Smooth muscle cell (in vitro differentiated cells): ENCODE measurements at regions not wholly inside any gene's neighbourhood (a gene's known extent, or its start where the extent isn't known, plus 50 kb on each side); places are given as distances from the start of the nearest gene placed in this dataset.

Experiments
- DNase-seq: peaks from one replicate; lab custom pipeline; 2025; ENCODE audit not compliant: unreplicated experiment; lab: John Stamatoyannopoulos, UW
- H2AFZ ChIP-seq: fragments of 200-600 bp; sonication (generic); 2 replicates; pipeline ENCODE4 v1.6.0; 2016; ENCODE audit warnings: antibody characterized with exemption, low read depth, mild to moderate bottlenecking
- H3F3A ChIP-seq: fragments of 200-600 bp; sonication (generic); 2 replicates; pipeline ENCODE4 v1.6.0; 2017; ENCODE audit warnings: antibody characterized with exemption, low read depth
- H3K27ac ChIP-seq: fragments of 200-600 bp; sonication (generic); 2 replicates; pipeline ENCODE4 v1.5.1; 2016; ENCODE audit warnings: low read depth, mild to moderate bottlenecking
- H3K27me3 ChIP-seq: fragments of 200-600 bp; sonication (generic); 2 replicates; pipeline ENCODE4 v1.6.1; 2016; ENCODE audit warnings: low read depth, mild to moderate bottlenecking
- H3K36me3 ChIP-seq: fragments of 200-600 bp; sonication (generic); 2 replicates; pipeline ENCODE4 v1.5.1; 2016; ENCODE audit warnings: low read depth
- H3K4me1 ChIP-seq: fragments of 200-600 bp; sonication (generic); 2 replicates; pipeline ENCODE4 v1.5.1; 2016; ENCODE audit warnings: low read depth
- H3K4me2 ChIP-seq: fragments of 200-600 bp; sonication (generic); 2 replicates; pipeline ENCODE4 v1.6.0; 2016; ENCODE audit warnings: mild to moderate bottlenecking
- H3K4me3 ChIP-seq: fragments of 200-600 bp; sonication (generic); 2 replicates; pipeline ENCODE4 v1.5.1; 2016; ENCODE audit warnings: mild to moderate bottlenecking
- H3K79me2 ChIP-seq: fragments of 200-600 bp; sonication (generic); 2 replicates; pipeline ENCODE4 v1.6.0; 2016; ENCODE audit warnings: low read depth, mild to moderate bottlenecking
- H3K9ac ChIP-seq: fragments of 200-600 bp; sonication (generic); 2 replicates; pipeline ENCODE4 v1.6.0; 2016; ENCODE audit warnings: low read depth
- H3K9me3 ChIP-seq: fragments of 200-600 bp; sonication (generic); replicated peaks from 2 replicates; pipeline ENCODE4 v1.5.1; 2016; ENCODE audit warnings: low read depth
- H4K20me1 ChIP-seq: fragments of 200-600 bp; sonication (generic); 2 replicates; pipeline ENCODE4 v1.6.0; 2016; ENCODE audit warnings: low read depth
- CTCF ChIP-seq: fragments of 200-600 bp; sonication (generic); IDR thresholded peaks from 2 replicates; pipeline ENCODE4 v1.5.1; 2017; ENCODE audit warnings: borderline replicate concordance, mild to moderate bottlenecking, antibody characterized with exemption; ENCODE audit not compliant: insufficient read depth, poor library complexity, severe bottlenecking
- WGBS: methylation state at CpG from one replicate; pipeline ENCODE4 v1.1.7; 2016; ENCODE audit warnings: low lambda C conversion rate; 5-methylcytosine and 5-hydroxymethylcytosine counted together

GRCh38 chr9:29393064-29393463 is 1819.8 kb upstream of the C9orf72 start:
- Histone ChIP-seq H2AFZ (no peak overlapping the region), H3K36me3 (no peaks in the 10 kb centered on the region), H3K4me1 (no peaks in the 10 kb centered on the region), H3F3A (no peaks in the 10 kb centered on the region), H3K79me2 (peaks cover 4% of the 10 kb centered on the region), H3K27me3 (no peaks in the 10 kb centered on the region), H4K20me1 (no peaks in the 10 kb centered on the region), H3K9ac (no peak overlapping the region), H3K4me2 (no peak overlapping the region), H3K4me3 (no peak overlapping the region), H3K27ac (no peak overlapping the region), H3K9me3 (no peaks in the 10 kb centered on the region)
- 58% methylated on average over 2 of the region's 2 CpGs for WGBS
- DNase-seq, result no peak
- no peak for TF ChIP-seq CTCF

- Histone ChIP-seq H3K27ac (no peak overlapping the region), H3K79me2 (peaks cover 4% of the 10 kb centered on the region), H3K4me2 (no peak overlapping the region), H3K9ac (no peak overlapping the region), H3K36me3 (no peaks in the 10 kb centered on the region), H3F3A (no peaks in the 10 kb centered on the region), H3K27me3 (no peaks in the 10 kb centered on the region), H4K20me1 (no peaks in the 10 kb centered on the region), H2AFZ (no peak overlapping the region), H3K4me1 (no peaks in the 10 kb centered on the region), H3K4me3 (no peak overlapping the region), H3K9me3 (no peaks in the 10 kb centered on the region)
- TF ChIP-seq CTCF, result no peak
- DNase-seq, result no peak
- WGBS, result 97% methylated on average over 1 of the region's 1 CpG
Measured at GRCh38 chr9:29394855-29395254, 1821.6 kb upstream of the C9orf72 start.

- no peaks in the 10 kb centered on the region for H3F3A ChIP-seq
- no peaks in the 10 kb centered on the region for H4K20me1 ChIP-seq
- H3K27me3 ChIP-seq, result no peaks in the 10 kb centered on the region
- no peak overlapping the region for H3K4me3 ChIP-seq
- H3K36me3 ChIP-seq, result no peaks in the 10 kb centered on the region
- no peak overlapping the region for H3K4me2 ChIP-seq
- 95% methylated on average over 3 of the region's 3 CpGs for WGBS
- no peak overlapping the region for H3K9ac ChIP-seq
- H3K9me3 ChIP-seq, result no peaks in the 10 kb centered on the region
- no peaks in the 10 kb centered on the region for H3K4me1 ChIP-seq
- H3K27ac ChIP-seq, result no peak overlapping the region
- no peak overlapping the region for H2AFZ ChIP-seq
- TF ChIP-seq CTCF, result no peak
- DNase-seq, result no peak
- peaks cover 4% of the 10 kb centered on the region for H3K79me2 ChIP-seq
Measured at GRCh38 chr9:29397148-29397547, 1823.9 kb upstream of the C9orf72 start.

GRCh38 chr9:29416204-29416603 is 1842.9 kb upstream of the C9orf72 start:
- Histone ChIP-seq H3K4me1 (no peaks in the 10 kb centered on the region), H4K20me1 (no peaks in the 10 kb centered on the region), H3K9ac (no peak overlapping the region), H3K27me3 (no peaks in the 10 kb centered on the region), H3K79me2 (no peaks in the 10 kb centered on the region), H2AFZ (no peak overlapping the region), H3K27ac (no peak overlapping the region), H3K4me2 (no peak overlapping the region), H3K4me3 (no peak overlapping the region), H3K9me3 (no peaks in the 10 kb centered on the region), H3K36me3 (no peaks in the 10 kb centered on the region), H3F3A (no peaks in the 10 kb centered on the region)
- no peak for DNase-seq
- TF ChIP-seq CTCF, result no peak
- 96% methylated on average over 2 of the region's 2 CpGs for WGBS
